ENCODE measurements at regions not wholly inside any gene's neighbourhood (a gene's known extent, or its start where the extent isn't known, plus 50 kb on each side); places are given as distances from the start of the nearest gene placed in this dataset.

GRCh38 chr12:47576289-47576945 is 129.4 kb downstream of the RPAP3 start:
- TF ChIP-seq CTCF (IDR thresholded peaks at IDR 0.05): no peak
- TF ChIP-seq ZFX (IDR thresholded peaks at IDR 0.05; ENCODE audit: borderline replicate concordance): no peak
- no peak overlapping the region for H3K27ac ChIP-seq

GRCh38 chr12:47574252-47575021 is 131.4 kb downstream of the RPAP3 start:
- no peak overlapping the region for H3K27ac ChIP-seq
- no peak for TF ChIP-seq CTCF (IDR thresholded peaks at IDR 0.05)
- no peak for TF ChIP-seq ZFX (IDR thresholded peaks at IDR 0.05; ENCODE audit: borderline replicate concordance)

DNA sequence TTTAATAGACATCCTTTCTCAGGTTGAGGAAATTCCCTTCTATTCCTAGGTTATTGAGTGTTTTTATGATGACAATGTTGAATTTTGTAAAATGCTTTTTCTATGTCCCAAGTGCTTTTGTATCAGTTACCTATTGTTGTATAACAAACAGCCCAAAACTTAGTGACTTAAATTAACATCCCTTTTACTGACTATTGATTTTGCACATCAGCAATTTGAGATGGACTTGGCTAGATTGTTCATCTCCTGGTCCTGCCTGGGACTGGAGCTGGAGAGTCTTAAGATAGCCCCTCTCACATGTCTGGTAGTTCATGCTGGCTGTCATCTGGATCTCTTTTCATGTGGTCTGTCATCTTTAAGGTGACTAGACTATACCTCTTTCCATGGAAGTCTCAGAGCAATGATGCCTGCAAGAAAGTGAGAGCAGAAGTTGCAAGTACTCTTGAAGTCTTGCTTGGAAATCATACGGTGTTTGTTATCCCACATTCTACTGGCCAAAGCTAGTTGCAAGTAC is 132.6 kb downstream of the RPAP3 start:
- TF ChIP-seq ZFX (IDR thresholded peaks at IDR 0.05; ENCODE audit: borderline replicate concordance) (no peak), CTCF (IDR thresholded peaks at IDR 0.05) (no peak)
- no peak overlapping the region for H3K27ac ChIP-seq

GRCh38 chr12:47570151-47570550 is 135.7 kb downstream of the RPAP3 start:
- TF ChIP-seq ZFX (IDR thresholded peaks at IDR 0.05; ENCODE audit: borderline replicate concordance): no peak
- H3K27ac ChIP-seq: no peak overlapping the region

- TF ChIP-seq CTCF (IDR thresholded peaks at IDR 0.05) (no peak), ZFX (IDR thresholded peaks at IDR 0.05; ENCODE audit: borderline replicate concordance) (no peak)
- no peak overlapping the region for H3K27ac ChIP-seq
These were observed 143.6 kb downstream of the RPAP3 start for GRCh38 chr12:47562201-47562600.

DNA sequence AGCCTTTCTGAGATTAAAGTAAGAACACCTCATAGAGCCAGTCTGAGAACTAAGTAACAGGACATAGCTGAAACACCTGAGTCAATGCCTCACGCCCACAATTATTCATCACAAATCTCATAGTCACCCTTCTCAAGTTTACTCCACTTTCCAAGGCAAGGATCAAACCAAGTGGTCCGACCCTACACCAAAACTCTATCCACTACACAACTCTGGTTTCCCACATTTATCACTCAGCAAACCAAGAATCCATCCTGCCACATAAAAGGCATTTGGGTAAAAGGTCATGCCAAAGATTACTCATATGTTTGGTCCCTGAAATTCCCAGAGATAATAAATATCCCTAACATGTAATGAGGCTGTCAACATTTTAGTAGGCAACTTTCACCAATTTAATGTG is 144.1 kb downstream of the RPAP3 start:
- TF ChIP-seq CTCF (IDR thresholded peaks at IDR 0.05) (no peak), ZFX (IDR thresholded peaks at IDR 0.05; ENCODE audit: borderline replicate concordance) (no peak)
- no peak overlapping the region for H3K27ac ChIP-seq

- TF ChIP-seq ZFX (IDR thresholded peaks at IDR 0.05; ENCODE audit: borderline replicate concordance) (no peak), CTCF (IDR thresholded peaks at IDR 0.05) (no peak)
- no peak overlapping the region for H3K27ac ChIP-seq
These were observed 145.4 kb downstream of the RPAP3 start for GRCh38 chr12:47560415-47560814.
